Uterus (tissue), 2 donors: ENCODE measurements at regions not wholly inside any gene's neighbourhood (a gene's known extent, or its start where the extent isn't known, plus 50 kb on each side); places are given as distances from the start of the nearest gene placed in this dataset.

Source experiments
- POLR2A ChIP-seq, 2 donors: fragments of 450-650 bp; IDR thresholded peaks; one replicate each; pipeline ENCODE4 v1.6.1; 2016; ENCODE audit warnings: antibody characterized with exemption in 2 of 2, mild to moderate bottlenecking in 1 of 2, moderate library complexity in 1 of 2
- TF ChIP-seq, protein P1 (sequence below), 4 experiments: fragments of 200-600 bp in 2 of 4; fragments of 450-650 bp in 2 of 4; sonication (generic) in 2 of 4; IDR thresholded peaks; one replicate each; pipeline ENCODE4 v1.5.1; 2016 to 2019; ENCODE audit warnings: antibody characterized with exemption in 4 of 4, mild to moderate bottlenecking in 2 of 4, moderate library complexity in 1 of 4

DNA sequence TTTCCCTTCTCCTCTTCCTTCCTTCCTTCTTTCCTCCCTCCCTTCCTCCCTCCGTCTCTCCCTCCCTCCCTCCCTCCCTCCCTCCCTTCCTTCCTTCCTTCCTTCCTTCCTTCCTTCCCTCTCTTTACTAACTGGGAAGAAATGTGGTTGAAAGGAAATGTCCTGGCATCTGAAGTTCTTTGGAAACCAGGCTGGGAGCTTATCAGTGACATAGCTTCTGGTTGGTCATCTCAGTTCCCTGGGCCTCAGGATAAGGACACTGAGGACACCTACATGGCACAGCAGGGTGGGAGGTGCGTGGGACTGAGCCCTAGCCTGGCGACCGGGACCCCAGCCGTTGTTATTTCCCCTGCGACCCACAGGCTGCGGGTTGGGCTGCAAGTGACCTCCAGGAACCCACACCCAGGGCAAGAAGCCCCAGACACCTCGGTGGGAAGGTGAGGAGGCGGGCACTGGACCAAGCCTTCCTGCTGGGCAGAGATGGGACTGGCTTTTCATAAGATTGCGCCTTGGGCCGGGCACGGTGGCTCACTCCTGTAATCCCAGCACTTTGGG, 1486.5 kb downstream of the TBC1D22A start:
- TF ChIP-seq, protein P1, sequence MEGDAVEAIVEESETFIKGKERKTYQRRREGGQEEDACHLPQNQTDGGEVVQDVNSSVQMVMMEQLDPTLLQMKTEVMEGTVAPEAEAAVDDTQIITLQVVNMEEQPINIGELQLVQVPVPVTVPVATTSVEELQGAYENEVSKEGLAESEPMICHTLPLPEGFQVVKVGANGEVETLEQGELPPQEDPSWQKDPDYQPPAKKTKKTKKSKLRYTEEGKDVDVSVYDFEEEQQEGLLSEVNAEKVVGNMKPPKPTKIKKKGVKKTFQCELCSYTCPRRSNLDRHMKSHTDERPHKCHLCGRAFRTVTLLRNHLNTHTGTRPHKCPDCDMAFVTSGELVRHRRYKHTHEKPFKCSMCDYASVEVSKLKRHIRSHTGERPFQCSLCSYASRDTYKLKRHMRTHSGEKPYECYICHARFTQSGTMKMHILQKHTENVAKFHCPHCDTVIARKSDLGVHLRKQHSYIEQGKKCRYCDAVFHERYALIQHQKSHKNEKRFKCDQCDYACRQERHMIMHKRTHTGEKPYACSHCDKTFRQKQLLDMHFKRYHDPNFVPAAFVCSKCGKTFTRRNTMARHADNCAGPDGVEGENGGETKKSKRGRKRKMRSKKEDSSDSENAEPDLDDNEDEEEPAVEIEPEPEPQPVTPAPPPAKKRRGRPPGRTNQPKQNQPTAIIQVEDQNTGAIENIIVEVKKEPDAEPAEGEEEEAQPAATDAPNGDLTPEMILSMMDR (IDR thresholded peaks at IDR 0.05): no peak
- no peak for TF ChIP-seq POLR2A (IDR thresholded peaks at IDR 0.05)
